Colonic mucosa (tissue), 4 donors: ENCODE measurements at regions not wholly inside any gene's neighbourhood (a gene's known extent, or its start where the extent isn't known, plus 50 kb on each side); places are given as distances from the start of the nearest gene placed in this dataset.
"Not testable (repeated sequence)": the region's sequence is repeated elsewhere in the genome, so short reads cannot be mapped to it uniquely, and the experiment has no call there.

Experiments used
- DNase-seq: peaks from one replicate; pipeline ENCODE4 v3.0.0-alpha.2; 2020
- H3K27ac ChIP-seq: fragments of 200-600 bp; one replicate; pipeline ENCODE4 v1.8.0; 2021
- H3K27me3 ChIP-seq: fragments of 200-600 bp; one replicate; pipeline ENCODE4 v1.8.0; 2021
- H3K36me3 ChIP-seq: fragments of 200-600 bp; one replicate; pipeline ENCODE4 v1.8.0; 2021
- H3K4me1 ChIP-seq: fragments of 200-600 bp; one replicate; pipeline ENCODE4 v1.8.0; 2021; ENCODE audit warnings: mild to moderate bottlenecking
- H3K4me3 ChIP-seq: fragments of 200-600 bp; one replicate; pipeline ENCODE4 v1.8.0; 2021
- H3K9ac ChIP-seq, 2 donors: one replicate each; pipeline ENCODE4 v1.7.0; 2013; ENCODE audit warnings: control low read depth in 2 of 2, low read depth in 2 of 2, low read length in 2 of 2
- H3K9me3 ChIP-seq: fragments of 200-600 bp; one replicate; pipeline ENCODE4 v1.8.0; 2021
- intact Hi-C: fragments of 100-400 bp; cut with DNase I; formaldehyde crosslinking; loops from one replicate; pipeline ENCODE4 v1.14.1; 2022
- TF ChIP-seq, protein P1 (sequence below): fragments of 200-600 bp; IDR thresholded peaks from one replicate; pipeline ENCODE4 v1.8.0; 2022; ENCODE audit warnings: antibody characterized with exemption, mild to moderate bottlenecking
- donor health status: healthy.
- donor health status: DM: no; HTN: no; CAD: no.
- donor health status: DM: no; HTN: no; CAD: no.

DNA sequence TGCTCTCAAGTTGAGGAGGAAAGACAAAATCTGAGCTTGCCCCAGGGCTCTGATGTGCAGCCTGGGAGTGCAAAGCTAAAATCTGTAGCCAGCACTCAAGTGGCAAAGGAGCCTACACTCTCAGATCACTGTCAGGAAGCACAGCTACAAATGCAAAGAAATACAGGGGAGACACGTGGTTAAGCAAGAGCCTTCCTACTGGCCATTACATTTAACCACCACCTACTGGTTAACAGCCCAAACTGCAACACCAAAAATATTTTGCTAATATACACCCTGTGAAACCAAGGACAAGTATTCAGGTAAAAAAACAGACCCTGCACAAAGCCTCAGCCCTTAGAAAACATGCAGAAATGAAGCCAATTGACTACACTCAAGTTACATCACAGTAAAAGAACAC lies 170.4 kb upstream of the FGF16 start:
- no peak overlapping the region for H3K9ac ChIP-seq
- H3K27me3 ChIP-seq, result no peaks in the 10 kb centered on the region
- H3K4me1 ChIP-seq, result no peaks in the 10 kb centered on the region
- TF ChIP-seq, protein P1, sequence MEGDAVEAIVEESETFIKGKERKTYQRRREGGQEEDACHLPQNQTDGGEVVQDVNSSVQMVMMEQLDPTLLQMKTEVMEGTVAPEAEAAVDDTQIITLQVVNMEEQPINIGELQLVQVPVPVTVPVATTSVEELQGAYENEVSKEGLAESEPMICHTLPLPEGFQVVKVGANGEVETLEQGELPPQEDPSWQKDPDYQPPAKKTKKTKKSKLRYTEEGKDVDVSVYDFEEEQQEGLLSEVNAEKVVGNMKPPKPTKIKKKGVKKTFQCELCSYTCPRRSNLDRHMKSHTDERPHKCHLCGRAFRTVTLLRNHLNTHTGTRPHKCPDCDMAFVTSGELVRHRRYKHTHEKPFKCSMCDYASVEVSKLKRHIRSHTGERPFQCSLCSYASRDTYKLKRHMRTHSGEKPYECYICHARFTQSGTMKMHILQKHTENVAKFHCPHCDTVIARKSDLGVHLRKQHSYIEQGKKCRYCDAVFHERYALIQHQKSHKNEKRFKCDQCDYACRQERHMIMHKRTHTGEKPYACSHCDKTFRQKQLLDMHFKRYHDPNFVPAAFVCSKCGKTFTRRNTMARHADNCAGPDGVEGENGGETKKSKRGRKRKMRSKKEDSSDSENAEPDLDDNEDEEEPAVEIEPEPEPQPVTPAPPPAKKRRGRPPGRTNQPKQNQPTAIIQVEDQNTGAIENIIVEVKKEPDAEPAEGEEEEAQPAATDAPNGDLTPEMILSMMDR, result no peak
- H3K9me3 ChIP-seq, result no peaks in the 10 kb centered on the region
- H3K4me3 ChIP-seq, result no peak overlapping the region
- no peak for DNase-seq
- no peak overlapping the region for H3K27ac ChIP-seq
- H3K36me3 ChIP-seq, result no peaks in the 10 kb centered on the region
- intact Hi-C loops, result no loop called here

DNA sequence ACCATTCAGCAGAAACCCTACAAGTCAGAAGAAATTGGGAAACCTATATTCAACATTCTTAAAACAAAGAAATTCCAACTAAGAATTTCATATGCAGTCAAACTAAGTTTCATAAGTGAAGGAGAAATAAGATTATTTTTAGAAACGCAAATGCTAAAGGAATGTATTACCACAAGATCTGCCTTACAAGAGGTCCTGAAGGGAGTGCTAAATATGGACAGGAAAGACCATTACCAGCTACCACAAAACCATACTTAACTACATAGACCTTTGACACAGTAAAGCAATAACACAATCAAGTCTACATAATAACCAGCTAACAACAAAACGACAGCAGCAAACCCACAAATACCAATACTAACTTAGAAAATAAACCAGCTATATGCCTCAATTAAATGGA lies 169.3 kb upstream of the FGF16 start:
- Histone ChIP-seq H3K9ac (no peak overlapping the region), H3K27ac (no peak overlapping the region), H3K9me3 (no peaks in the 10 kb centered on the region), H3K4me3 (no peak overlapping the region), H3K4me1 (no peaks in the 10 kb centered on the region), H3K27me3 (no peaks in the 10 kb centered on the region), H3K36me3 (no peaks in the 10 kb centered on the region)
- TF ChIP-seq, protein P1, result no peak
- DNase-seq, result no peak
- intact Hi-C loops, result no loop called here

DNA sequence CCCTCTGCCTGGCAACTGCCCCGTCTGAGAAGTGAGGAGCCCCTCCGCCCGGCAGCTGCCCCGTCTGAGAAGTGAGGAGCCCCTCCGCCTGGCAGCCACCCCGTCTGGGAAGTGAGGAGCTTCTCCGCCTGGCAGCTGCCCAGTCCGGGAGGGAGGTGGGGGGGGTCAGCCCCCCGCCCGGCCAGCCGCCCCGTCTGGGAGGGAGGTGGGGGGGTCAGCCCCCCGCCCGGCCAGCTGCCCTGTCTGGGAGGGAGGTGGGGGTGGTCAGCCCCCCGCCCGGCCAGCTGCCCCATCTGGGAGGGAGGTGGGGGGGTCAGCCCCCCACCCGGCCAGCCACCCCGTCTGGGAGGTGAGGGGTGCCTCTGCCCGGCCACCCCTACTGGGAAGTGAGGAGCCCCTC lies 167.8 kb upstream of the FGF16 start:
- H3K9me3 ChIP-seq, H3K27ac ChIP-seq, H3K36me3 ChIP-seq, H3K4me1 ChIP-seq, intact Hi-C loops, H3K4me3 ChIP-seq, DNase-seq, H3K9ac ChIP-seq, H3K27me3 ChIP-seq: not testable (repeated sequence)

DNA sequence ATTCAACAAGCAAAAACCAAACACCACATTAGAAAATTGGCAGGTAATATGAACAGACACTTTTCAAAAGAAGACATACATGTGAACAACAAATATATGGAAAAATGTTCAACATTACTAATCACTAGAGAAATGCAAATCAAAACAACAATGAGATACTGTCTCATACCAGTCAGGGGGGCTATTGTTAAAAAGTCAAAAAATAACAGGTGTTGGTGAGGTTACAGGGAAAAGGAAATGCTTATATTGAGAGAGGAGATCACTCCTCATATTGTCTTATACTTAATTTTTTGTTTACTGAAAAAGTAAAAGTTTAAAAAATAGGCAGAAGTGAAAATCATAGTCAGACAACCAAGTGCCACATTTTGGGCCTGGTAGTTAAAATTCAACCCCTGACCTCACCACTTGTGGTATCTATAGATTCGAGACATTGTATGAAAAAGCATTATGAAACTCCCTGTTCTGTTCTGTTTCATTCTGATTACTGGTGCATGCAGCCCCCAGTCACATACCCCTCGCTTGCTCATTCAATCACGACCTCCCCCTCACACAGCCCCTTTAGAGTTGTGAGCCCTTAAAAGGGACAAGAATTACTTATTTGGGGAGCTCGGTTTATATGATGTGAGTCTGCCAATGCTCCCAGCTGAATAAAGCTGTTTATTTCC lies 153.7 kb upstream of the FGF16 start:
- Histone ChIP-seq H3K4me1 (no peaks in the 10 kb centered on the region), H3K4me3 (no peak overlapping the region), H3K36me3 (no peaks in the 10 kb centered on the region), H3K9me3 (no peaks in the 10 kb centered on the region), H3K27ac (no peak overlapping the region), H3K9ac (no peak overlapping the region), H3K27me3 (no peaks in the 10 kb centered on the region)
- intact Hi-C loops, result no loop called here
- TF ChIP-seq, protein P1, result no peak
- no peak for DNase-seq

DNA sequence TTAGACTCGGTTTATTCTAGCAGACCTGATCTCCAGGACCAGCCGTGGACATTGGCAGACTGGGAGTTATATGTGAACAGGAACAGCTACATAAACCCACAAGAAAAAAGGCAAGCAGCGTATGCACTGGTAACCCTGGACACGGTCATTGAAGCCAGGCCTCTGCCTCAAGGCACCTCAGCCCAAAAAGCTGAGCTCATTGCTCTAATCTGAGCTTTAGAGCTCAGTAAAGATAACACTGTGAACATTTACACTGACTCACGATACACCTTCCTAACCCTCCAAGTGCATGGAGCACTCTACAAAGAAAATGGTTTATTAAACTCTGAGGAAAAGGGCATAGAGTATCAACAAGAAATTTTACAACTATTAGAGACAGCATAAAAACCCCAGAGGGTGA lies 148.9 kb upstream of the FGF16 start:
- no peaks in the 10 kb centered on the region for H3K4me1 ChIP-seq
- H3K4me3 ChIP-seq, result no peak overlapping the region
- no peak overlapping the region for H3K9ac ChIP-seq
- no peaks in the 10 kb centered on the region for H3K9me3 ChIP-seq
- H3K36me3 ChIP-seq, result no peaks in the 10 kb centered on the region
- no peak overlapping the region for H3K27ac ChIP-seq
- DNase-seq, result no peak
- TF ChIP-seq, protein P1, result no peak
- H3K27me3 ChIP-seq, result no peaks in the 10 kb centered on the region
- intact Hi-C loops, result no loop called here

DNA sequence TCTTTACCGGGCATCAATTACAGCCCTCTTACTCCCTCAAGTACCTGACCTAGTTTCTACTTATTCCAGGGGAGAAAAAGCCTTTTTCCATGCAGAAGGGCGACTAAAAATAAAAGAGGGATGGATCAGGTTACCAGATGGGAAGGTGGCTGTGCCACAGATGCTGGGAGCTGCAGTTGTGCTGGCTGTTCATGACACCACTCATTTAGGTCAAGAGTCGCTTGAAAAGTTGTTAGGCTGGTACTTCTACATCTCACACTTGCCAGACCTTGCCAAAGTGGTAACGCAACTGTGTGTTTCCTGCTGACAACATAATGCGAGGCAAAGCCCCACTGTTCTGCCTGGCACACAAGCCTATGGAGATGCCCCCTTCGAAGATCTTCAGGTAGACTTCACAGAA lies 148.4 kb upstream of the FGF16 start:
- Histone ChIP-seq H3K36me3 (no peaks in the 10 kb centered on the region), H3K9ac (no peak overlapping the region), H3K9me3 (no peaks in the 10 kb centered on the region), H3K4me1 (no peaks in the 10 kb centered on the region), H3K27me3 (no peaks in the 10 kb centered on the region), H3K4me3 (no peak overlapping the region), H3K27ac (no peak overlapping the region)
- intact Hi-C loops, result no loop called here
- TF ChIP-seq, protein P1, result no peak
- DNase-seq, result no peak
